GM21447 (cell line): ENCODE measurements at regions not wholly inside any gene's neighbourhood (a gene's known extent, or its start where the extent isn't known, plus 50 kb on each side); places are given as distances from the start of the nearest gene placed in this dataset.
"Not testable (repeated sequence)": the region's sequence is repeated elsewhere in the genome, so short reads cannot be mapped to it uniquely, and the experiment has no call there.

Experiments
- ATAC-seq: cut with Tn5 transposase; IDR thresholded peaks from one replicate; pipeline ENCODE4 v1.9.1; 2021; ENCODE audit not compliant: unreplicated experiment

GRCh38 chr10:42533866-42534265 lies 104.5 kb downstream of the ZNF33B start:
- ATAC-seq = not testable (repeated sequence)

DNA sequence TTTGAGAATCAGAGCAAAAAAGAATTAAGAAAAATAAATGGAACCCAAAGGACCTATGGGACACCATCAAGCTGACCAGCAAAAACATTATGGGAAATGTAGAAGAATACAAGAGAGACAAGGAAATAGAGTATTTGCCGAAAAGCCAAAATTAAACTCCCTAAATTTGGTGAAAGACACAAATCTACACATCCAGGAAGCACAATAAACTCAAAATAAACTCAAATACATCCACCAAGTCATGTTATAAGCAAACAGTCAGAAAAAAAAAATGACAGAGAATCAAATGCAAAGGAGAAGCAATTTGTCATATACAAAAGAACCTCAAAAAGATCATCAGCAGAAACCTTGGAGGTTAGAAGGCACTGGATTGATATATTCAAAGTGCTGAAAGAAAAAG lies 105.4 kb downstream of the ZNF33B start:
- no peak for ATAC-seq

- ATAC-seq = no peak
Observed at GRCh38 chr10:42523098-42523497, 115.3 kb downstream of the ZNF33B start.

- ATAC-seq = no peak
Observed at GRCh38 chr10:42519761-42520460, 118.5 kb downstream of the ZNF33B start.

DNA sequence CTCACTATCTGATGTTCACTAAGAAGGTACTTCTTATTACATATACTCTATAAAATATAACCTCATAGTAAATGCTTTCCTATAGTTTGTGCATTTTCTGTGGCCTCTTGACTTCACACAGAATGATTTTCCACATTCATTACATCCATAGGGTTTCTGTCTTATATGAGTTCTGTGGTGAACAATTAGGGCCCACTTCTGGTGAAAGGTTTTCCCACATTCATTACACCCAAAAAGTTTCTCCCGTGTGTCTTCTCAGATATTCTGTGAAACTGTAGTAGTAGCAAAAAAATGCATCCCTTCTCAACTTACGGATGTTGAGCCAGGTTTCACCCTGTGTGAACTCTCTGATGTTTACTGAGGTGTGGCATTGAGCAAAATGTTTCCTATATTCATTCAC lies 119.3 kb downstream of the ZNF33B start:
- no peak for ATAC-seq

DNA sequence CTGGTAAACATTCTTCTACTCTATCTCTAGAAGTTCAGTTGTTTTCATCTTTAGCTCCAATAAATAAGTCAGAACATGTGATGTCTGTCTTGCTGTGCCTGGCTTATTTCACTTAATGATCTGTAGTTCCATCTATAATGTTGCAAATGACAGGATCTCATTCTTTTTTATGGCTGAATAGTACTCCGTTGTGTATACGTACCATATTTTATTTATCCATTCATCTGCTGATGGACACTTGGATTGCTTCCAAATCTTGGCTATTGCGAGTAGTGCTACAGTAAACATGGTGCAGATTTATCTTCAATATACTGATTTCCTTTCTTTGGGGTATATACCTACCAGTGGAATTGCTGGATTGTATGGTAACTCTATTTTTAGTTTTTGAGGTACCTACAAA lies 124.4 kb downstream of the ZNF33B start:
- ATAC-seq = no peak

DNA sequence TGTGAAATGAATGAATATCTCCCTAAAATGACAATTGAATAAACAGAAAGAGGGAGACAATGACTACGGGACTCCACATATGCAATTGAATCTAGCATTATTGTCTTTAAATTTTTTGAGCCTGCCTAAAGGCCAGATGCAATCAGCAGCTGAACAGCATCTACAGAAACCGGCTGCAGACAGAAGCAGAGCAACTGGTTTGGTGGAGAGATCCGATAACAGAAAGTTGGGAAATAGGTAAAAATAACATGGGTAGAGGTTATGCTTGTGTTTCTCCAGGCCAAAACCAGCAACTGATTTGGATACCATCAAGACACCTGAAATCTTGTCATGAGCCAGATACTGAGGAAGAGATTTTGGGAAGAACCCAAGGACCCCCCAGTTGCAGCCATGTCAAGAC lies 146.6 kb downstream of the ZNF33B start:
- no peak for ATAC-seq

DNA sequence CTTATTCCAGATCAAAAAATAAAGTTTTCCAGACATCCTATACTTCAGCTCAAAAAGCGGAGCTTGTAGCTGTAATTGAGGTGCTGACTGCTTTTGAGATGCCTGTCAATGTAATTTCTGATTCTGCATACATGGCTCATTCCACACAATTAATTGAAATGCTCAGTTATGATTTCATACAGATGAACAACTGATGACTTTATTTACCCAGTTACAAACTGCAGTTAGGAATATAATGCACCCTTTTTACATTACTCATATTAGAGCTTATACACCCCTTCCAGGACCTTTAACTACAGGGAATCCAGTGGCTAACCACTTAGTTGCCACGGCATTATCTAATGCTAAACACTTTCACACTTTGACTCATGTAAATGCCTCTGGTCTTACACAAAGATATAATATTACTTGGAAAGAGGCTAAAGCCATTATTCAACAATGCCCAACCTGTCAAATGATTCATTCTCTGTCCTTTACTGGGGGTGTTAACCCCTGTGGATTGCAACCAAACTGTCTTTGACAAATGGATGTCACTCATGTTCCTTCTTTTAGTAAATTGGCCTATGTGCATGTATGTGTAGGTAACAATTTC lies 147.3 kb downstream of the ZNF33B start:
- no peak for ATAC-seq

- ATAC-seq = no peak
Observed at GRCh38 chr10:42490368-42490767, 148.0 kb downstream of the ZNF33B start.

GRCh38 chr10:42488416-42488815 lies 150.0 kb downstream of the ZNF33B start:
- no peak for ATAC-seq

DNA sequence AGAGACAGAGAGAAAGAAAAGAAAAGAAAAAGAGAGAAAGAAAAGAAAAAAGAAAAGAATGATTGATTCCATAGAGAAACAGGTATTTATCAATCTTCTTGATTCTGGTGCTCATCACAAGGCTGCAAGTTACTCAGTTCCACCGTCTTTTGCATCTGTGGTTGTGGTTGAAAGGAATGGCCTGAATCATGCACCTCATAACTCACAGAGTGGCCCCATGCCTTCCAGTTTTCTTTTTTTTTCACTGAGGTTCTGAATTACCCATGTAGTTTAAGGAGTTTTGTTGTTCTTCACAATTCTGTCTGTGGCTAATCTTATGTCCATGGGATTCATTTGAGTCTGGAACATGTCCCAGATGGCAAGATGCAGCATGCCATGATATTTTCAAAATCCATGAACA lies 156.0 kb downstream of the ZNF33B start:
- ATAC-seq = no peak

- ATAC-seq = no peak
Observed at GRCh38 chr10:42479057-42479456, 159.3 kb downstream of the ZNF33B start.

DNA sequence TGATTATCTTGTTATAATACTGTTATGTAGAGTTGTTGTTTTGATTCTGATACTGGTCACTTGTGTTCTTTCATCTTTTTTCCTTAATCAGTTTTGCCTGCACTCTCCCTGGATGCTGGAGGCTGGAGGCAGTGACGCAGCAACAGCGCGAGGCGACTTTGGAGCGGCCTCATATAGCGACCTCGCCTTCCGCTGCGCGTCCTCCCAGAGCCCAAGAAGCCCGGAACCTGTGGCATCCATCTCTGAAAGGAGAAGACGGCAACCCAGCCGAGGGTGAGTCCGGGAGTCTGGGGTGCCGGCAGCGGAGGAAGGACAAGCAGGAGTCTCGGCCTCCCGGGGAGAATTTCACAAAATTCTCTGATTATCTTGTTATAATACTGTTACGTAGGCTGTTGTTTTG lies 161.2 kb downstream of the ZNF33B start:
- no peak for ATAC-seq

GRCh38 chr10:42476101-42476500 lies 162.3 kb downstream of the ZNF33B start:
- no peak for ATAC-seq

DNA sequence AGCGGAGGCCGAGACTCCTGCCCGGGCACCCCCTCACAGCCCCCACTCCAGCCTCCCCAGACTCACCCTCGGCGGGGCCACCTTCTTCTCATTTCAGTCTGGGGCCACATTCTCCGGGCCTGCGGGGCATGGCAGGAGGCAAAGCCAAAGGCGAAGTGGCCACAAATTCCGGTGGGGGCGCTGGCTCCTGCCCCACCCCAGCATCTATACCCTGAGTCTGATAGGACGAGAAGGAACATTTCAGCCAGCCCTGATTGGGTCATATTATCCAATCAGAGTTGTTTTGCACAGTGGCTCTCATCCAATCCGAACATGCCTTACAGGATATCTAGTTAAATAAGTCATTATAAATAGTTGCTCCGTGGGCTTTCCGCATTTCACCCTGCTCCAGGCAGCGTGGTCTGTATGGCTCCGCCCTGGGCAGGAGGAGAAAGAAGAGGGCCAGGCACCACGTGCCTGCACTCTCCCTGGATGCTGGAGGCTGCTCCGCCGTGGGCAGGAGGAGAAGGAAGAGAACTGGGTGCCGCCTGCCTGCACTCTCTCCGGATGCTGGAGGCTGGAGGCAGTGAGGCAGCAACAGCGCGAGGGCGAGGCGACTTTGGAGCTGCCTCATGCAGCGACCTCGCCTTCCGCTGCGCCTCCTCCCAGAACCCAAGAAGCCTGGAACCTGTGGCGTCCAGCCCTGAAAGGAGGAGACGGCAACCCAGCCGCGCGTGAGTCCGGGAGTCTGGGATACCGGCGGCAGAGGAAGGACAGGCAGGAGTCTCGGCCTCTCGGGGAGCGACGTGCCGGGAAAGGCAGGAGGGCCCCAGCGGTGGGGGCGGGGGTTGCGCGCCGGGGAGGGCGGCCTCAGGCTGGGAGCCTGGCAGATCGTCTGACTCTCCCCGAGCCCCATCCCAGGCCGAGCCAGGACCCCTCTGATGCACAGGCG lies 162.9 kb downstream of the ZNF33B start:
- ATAC-seq = no peak

- ATAC-seq = no peak
Observed at GRCh38 chr10:42454313-42454712, 184.1 kb downstream of the ZNF33B start.

DNA sequence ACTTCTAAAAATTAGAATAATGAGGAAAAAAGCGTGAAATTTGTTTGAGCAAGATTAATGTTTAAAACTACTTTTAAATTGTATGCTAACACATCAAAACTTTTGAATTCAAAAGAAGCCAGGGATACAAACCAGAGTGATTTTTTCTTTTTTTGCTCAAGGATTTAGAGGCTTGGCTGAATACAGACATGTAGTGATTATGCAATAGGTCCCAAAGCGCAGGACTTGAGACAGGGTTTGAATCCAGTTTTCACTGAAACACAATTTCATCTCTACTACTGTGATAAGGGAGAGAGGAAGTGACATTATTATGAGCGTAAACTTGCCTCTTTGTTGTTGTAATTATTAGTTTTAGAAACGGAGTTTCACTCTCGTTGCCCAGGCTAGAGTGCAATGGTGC lies 207.3 kb downstream of the ZNF33B start:
- no peak for ATAC-seq

- ATAC-seq = no peak
Observed at GRCh38 chr10:42428534-42428933, 209.8 kb downstream of the ZNF33B start.

DNA sequence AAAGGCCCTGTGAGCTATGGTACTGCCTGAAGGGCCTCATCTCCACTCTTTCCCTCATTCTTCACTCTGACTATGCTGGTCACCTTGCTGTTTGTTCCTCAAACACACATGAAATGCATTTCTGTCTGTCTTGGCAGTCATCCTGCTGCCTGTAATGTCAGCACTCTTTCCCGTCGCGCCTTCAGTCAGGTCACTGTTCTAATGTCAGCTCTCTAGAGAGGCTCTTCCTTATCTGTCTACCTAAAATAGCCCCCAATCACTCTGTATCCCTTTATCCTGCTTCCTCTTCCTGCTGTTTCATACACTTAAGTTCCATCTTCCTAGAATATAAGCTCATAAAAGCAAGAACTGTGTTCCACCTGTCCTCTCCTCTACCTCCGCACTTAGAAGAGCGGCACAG lies 215.5 kb downstream of the ZNF33B start:
- ATAC-seq = no peak

GRCh38 chr10:42421812-42422211 lies 216.6 kb downstream of the ZNF33B start:
- ATAC-seq = no peak

DNA sequence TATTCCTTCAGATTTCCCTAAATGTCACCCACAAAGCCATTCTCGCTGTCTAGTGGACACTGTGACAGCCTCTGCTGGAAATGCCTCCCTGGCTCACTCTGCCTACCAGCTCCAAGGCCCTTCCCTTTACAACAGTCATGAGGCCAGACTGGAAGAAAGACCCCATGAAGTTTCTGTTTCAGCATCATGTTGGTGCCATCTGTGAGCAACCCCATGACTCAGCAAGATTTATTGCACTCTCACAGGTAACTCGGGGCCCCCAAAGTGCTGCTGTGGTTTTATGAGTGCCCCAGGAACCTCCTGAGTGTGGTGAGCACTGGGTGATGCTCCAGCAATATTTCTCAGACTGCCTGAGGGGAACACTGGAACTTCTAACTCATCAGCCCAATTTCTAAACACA lies 218.6 kb downstream of the ZNF33B start:
- ATAC-seq = no peak
